ENCODE measurements at regions not wholly inside any gene's neighbourhood (a gene's known extent, or its start where the extent isn't known, plus 50 kb on each side); places are given as distances from the start of the nearest gene placed in this dataset.

DNA sequence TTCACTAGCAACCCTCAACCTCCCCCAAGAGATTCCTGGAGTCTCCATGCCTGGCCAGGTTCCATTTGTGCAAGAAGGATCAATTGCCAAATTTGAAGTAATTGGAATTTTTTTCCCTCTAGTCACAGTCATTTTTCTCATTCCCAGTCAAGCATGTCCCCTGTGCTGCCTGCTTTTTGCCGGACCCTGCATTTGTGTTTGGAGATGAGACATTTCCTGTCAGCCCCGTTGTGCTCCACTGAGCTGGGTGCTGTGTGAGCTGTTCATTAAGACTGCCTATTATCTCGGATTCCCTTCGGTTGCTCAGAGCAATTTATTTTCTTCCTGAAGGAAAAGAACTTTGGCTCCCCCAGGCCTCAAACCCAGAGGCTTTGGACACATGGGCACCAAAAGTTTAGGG lies 201.0 kb upstream of the NLRP1 start:
- H3K9me3 Mint-ChIP-seq (ENCODE audit: unreplicated experiment) = no peaks in the 10 kb centered on the region
- peaks cover 13% of the 10 kb centered on the region for H3K4me1 Mint-ChIP-seq (ENCODE audit: unreplicated experiment)
- DNase-seq (ENCODE audit: low spot score) = no peak
- H3K4me3 Mint-ChIP-seq (ENCODE audit: unreplicated experiment) = no peak overlapping the region
- no peak overlapping the region for H3K27ac Mint-ChIP-seq (ENCODE audit: unreplicated experiment)
- H3K36me3 Mint-ChIP-seq (ENCODE audit: low read depth, unreplicated experiment) = no peaks in the 10 kb centered on the region
- TF ChIP-seq, protein P1, sequence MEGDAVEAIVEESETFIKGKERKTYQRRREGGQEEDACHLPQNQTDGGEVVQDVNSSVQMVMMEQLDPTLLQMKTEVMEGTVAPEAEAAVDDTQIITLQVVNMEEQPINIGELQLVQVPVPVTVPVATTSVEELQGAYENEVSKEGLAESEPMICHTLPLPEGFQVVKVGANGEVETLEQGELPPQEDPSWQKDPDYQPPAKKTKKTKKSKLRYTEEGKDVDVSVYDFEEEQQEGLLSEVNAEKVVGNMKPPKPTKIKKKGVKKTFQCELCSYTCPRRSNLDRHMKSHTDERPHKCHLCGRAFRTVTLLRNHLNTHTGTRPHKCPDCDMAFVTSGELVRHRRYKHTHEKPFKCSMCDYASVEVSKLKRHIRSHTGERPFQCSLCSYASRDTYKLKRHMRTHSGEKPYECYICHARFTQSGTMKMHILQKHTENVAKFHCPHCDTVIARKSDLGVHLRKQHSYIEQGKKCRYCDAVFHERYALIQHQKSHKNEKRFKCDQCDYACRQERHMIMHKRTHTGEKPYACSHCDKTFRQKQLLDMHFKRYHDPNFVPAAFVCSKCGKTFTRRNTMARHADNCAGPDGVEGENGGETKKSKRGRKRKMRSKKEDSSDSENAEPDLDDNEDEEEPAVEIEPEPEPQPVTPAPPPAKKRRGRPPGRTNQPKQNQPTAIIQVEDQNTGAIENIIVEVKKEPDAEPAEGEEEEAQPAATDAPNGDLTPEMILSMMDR (IDR thresholded peaks at IDR 0.05; ENCODE audit: unreplicated experiment) = no peak
- peaks cover 2% of the 10 kb centered on the region for H3K27me3 Mint-ChIP-seq (ENCODE audit: unreplicated experiment)

- TF ChIP-seq, protein P1 (IDR thresholded peaks at IDR 0.05; ENCODE audit: unreplicated experiment) = no peak
- H3K27me3 Mint-ChIP-seq (ENCODE audit: unreplicated experiment) = peaks cover 2% of the 10 kb centered on the region
Observed at GRCh38 chr17:5785867-5786509, 201.7 kb upstream of the NLRP1 start.

GRCh38 chr17:5786510-5786875 lies 202.2 kb upstream of the NLRP1 start:
- Mint-ChIP-seq H3K36me3 (ENCODE audit: low read depth, unreplicated experiment) (peaks cover 3% of the 10 kb centered on the region), H3K4me1 (ENCODE audit: unreplicated experiment) (peaks cover 19% of the 10 kb centered on the region), H3K27ac (ENCODE audit: unreplicated experiment) (no peak overlapping the region), H3K4me3 (ENCODE audit: unreplicated experiment) (no peak overlapping the region), H3K27me3 (ENCODE audit: unreplicated experiment) (peaks cover 2% of the 10 kb centered on the region), H3K9me3 (ENCODE audit: unreplicated experiment) (no peaks in the 10 kb centered on the region)
- TF ChIP-seq, protein P1 (IDR thresholded peaks at IDR 0.05; ENCODE audit: unreplicated experiment) = no peak
- no peak for DNase-seq (ENCODE audit: low spot score)

More at GRCh38 chr17:5785867-5786509, 201.7 kb upstream of the NLRP1 start:
- DNase-seq (ENCODE audit: low spot score) = no peak
- Mint-ChIP-seq H3K9me3 (ENCODE audit: unreplicated experiment) (no peaks in the 10 kb centered on the region), H3K36me3 (ENCODE audit: low read depth, unreplicated experiment) (peaks cover 3% of the 10 kb centered on the region), H3K4me1 (ENCODE audit: unreplicated experiment) (peaks cover 19% of the 10 kb centered on the region), H3K27ac (ENCODE audit: unreplicated experiment) (no peak overlapping the region), H3K4me3 (ENCODE audit: unreplicated experiment) (no peak overlapping the region)

DNA sequence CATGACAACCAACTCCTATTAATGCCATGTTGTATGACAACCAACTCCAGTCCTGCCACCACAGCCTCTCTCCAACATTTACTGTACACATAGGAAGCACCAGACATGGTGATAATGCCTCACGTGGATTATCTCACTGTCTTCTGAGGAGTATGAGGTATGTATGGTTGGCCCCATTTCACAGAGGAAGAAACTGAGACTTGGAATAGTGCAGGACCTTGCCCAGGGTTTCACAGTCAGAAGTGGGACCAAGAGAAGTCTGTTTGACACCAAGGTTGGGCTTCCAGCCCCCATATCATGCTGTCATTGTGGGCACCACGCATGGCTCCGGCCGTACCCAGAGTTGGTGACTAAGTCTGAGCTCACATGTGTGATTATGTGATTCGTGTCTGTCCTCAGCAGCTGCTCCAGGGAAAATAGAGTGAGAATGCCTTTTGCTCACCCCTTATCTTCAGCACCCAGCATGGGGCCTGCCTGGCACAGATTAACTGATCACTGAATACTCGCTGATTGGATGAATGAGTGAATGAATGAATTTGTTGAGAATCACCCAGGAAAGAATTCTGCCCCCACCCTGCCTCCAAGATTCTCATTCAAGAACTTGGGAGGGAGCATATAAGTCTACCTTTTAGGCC lies 204.1 kb upstream of the NLRP1 start:
- TF ChIP-seq, protein P1 (IDR thresholded peaks at IDR 0.05; ENCODE audit: unreplicated experiment) = no peak
- no peak for DNase-seq (ENCODE audit: low spot score)
- Mint-ChIP-seq H3K27me3 (ENCODE audit: unreplicated experiment) (peaks cover 2% of the 10 kb centered on the region), H3K4me1 (ENCODE audit: unreplicated experiment) (peaks cover 19% of the 10 kb centered on the region), H3K36me3 (ENCODE audit: low read depth, unreplicated experiment) (peaks cover 3% of the 10 kb centered on the region), H3K9me3 (ENCODE audit: unreplicated experiment) (no peaks in the 10 kb centered on the region), H3K27ac (ENCODE audit: unreplicated experiment) (no peak overlapping the region), H3K4me3 (ENCODE audit: unreplicated experiment) (no peak overlapping the region)

DNA sequence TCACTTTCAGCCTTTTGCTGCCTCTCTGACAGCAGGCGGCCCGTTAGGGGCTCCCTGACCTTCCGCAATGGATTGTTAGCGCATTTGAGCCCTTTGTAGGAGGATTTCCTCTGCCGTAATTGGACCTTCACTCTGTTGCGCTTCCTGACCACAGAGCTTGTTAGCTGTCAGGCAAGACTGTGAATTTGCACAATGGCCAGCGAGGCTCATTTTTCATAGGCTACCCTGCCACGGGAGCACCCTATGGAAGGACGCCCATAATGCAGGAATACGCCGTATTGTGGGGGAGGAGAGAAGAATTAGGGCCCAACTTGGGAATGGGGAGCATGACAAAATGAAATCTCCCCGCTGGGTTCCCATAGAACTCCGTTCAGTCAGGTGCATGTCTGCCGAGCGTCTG lies 205.2 kb upstream of the NLRP1 start:
- Mint-ChIP-seq H3K4me1 (ENCODE audit: unreplicated experiment) (peaks cover 19% of the 10 kb centered on the region), H3K4me3 (ENCODE audit: unreplicated experiment) (no peak overlapping the region), H3K9me3 (ENCODE audit: unreplicated experiment) (no peaks in the 10 kb centered on the region), H3K27me3 (ENCODE audit: unreplicated experiment) (peaks cover 2% of the 10 kb centered on the region), H3K36me3 (ENCODE audit: low read depth, unreplicated experiment) (peaks cover 3% of the 10 kb centered on the region), H3K27ac (ENCODE audit: unreplicated experiment) (no peak overlapping the region)
- DNase-seq (ENCODE audit: low spot score) = no peak
- TF ChIP-seq, protein P1 (IDR thresholded peaks at IDR 0.05; ENCODE audit: unreplicated experiment) = no peak

All from endothelial cell (in vitro differentiated cells).